ENCODE measurements at regions not wholly inside any gene's neighbourhood (a gene's known extent, or its start where the extent isn't known, plus 50 kb on each side); places are given as distances from the start of the nearest gene placed in this dataset.

- DNase-seq (ENCODE audit: extremely low read depth, insufficient read length): no peak
- TF ChIP-seq CTCF (IDR thresholded peaks at IDR 0.05; ENCODE audit: insufficient read depth, low read length, poor library complexity, severe bottlenecking): no peak
- Histone ChIP-seq H3K4me3 (replicated peaks; ENCODE audit: low read depth, low read length) (no peak overlapping the region), H3K27me3 (replicated peaks; ENCODE audit: control insufficient read depth, insufficient read depth, low read length) (no peaks in the 10 kb centered on the region), H3K36me3 (ENCODE audit: control insufficient read depth, insufficient read depth, low read length) (no peaks in the 10 kb centered on the region)
Measured at GRCh38 chr7:19413443-19413965, 268.3 kb upstream of the FERD3L start.

- Histone ChIP-seq H3K4me3 (replicated peaks; ENCODE audit: low read depth, low read length) (no peak overlapping the region), H3K36me3 (ENCODE audit: control insufficient read depth, insufficient read depth, low read length) (no peaks in the 10 kb centered on the region), H3K27me3 (replicated peaks; ENCODE audit: control insufficient read depth, insufficient read depth, low read length) (no peaks in the 10 kb centered on the region)
- DNase-seq (ENCODE audit: extremely low read depth, insufficient read length): no peak
- no peak for TF ChIP-seq CTCF (IDR thresholded peaks at IDR 0.05; ENCODE audit: insufficient read depth, low read length, poor library complexity, severe bottlenecking)
Measured at GRCh38 chr7:19410691-19411090, 265.5 kb upstream of the FERD3L start.

- Histone ChIP-seq H3K27me3 (replicated peaks; ENCODE audit: control insufficient read depth, insufficient read depth, low read length) (no peaks in the 10 kb centered on the region), H3K36me3 (ENCODE audit: control insufficient read depth, insufficient read depth, low read length) (no peaks in the 10 kb centered on the region), H3K4me3 (replicated peaks; ENCODE audit: low read depth, low read length) (no peak overlapping the region)
- no peak for TF ChIP-seq CTCF (IDR thresholded peaks at IDR 0.05; ENCODE audit: insufficient read depth, low read length, poor library complexity, severe bottlenecking)
- no peak for DNase-seq (ENCODE audit: extremely low read depth, insufficient read length)
Measured at GRCh38 chr7:19410106-19410505, 264.9 kb upstream of the FERD3L start.

- Histone ChIP-seq H3K36me3 (ENCODE audit: control insufficient read depth, insufficient read depth, low read length) (no peaks in the 10 kb centered on the region), H3K4me3 (replicated peaks; ENCODE audit: low read depth, low read length) (no peak overlapping the region), H3K27me3 (replicated peaks; ENCODE audit: control insufficient read depth, insufficient read depth, low read length) (no peaks in the 10 kb centered on the region)
- no peak for TF ChIP-seq CTCF (IDR thresholded peaks at IDR 0.05; ENCODE audit: insufficient read depth, low read length, poor library complexity, severe bottlenecking)
- DNase-seq (ENCODE audit: extremely low read depth, insufficient read length): no peak
Measured at GRCh38 chr7:19408706-19409220, 263.5 kb upstream of the FERD3L start.

GRCh38 chr7:19407270-19407669 is 262.0 kb upstream of the FERD3L start:
- H3K36me3 ChIP-seq (ENCODE audit: control insufficient read depth, insufficient read depth, low read length): no peaks in the 10 kb centered on the region
- peak; percentile 17 for DNase-seq (ENCODE audit: extremely low read depth, insufficient read length)
- H3K4me3 ChIP-seq (replicated peaks; ENCODE audit: low read depth, low read length): no peak overlapping the region
- H3K27me3 ChIP-seq (replicated peaks; ENCODE audit: control insufficient read depth, insufficient read depth, low read length): no peaks in the 10 kb centered on the region
- no peak for TF ChIP-seq CTCF (IDR thresholded peaks at IDR 0.05; ENCODE audit: insufficient read depth, low read length, poor library complexity, severe bottlenecking)

- no peak for DNase-seq (ENCODE audit: extremely low read depth, insufficient read length)
- H3K36me3 ChIP-seq (ENCODE audit: control insufficient read depth, insufficient read depth, low read length): no peaks in the 10 kb centered on the region
- no peaks in the 10 kb centered on the region for H3K27me3 ChIP-seq (replicated peaks; ENCODE audit: control insufficient read depth, insufficient read depth, low read length)
- no peak for TF ChIP-seq CTCF (IDR thresholded peaks at IDR 0.05; ENCODE audit: insufficient read depth, low read length, poor library complexity, severe bottlenecking)
- no peak overlapping the region for H3K4me3 ChIP-seq (replicated peaks; ENCODE audit: low read depth, low read length)
Measured at GRCh38 chr7:19405541-19405940, 260.3 kb upstream of the FERD3L start.

All from GM06990 (cell line).